ENCODE measurements at regions not wholly inside any gene's neighbourhood (a gene's known extent, or its start where the extent isn't known, plus 50 kb on each side); places are given as distances from the start of the nearest gene placed in this dataset.
A peak's percentile ranks its signal among the peaks of the same experiment; 100 is the strongest.

DNA sequence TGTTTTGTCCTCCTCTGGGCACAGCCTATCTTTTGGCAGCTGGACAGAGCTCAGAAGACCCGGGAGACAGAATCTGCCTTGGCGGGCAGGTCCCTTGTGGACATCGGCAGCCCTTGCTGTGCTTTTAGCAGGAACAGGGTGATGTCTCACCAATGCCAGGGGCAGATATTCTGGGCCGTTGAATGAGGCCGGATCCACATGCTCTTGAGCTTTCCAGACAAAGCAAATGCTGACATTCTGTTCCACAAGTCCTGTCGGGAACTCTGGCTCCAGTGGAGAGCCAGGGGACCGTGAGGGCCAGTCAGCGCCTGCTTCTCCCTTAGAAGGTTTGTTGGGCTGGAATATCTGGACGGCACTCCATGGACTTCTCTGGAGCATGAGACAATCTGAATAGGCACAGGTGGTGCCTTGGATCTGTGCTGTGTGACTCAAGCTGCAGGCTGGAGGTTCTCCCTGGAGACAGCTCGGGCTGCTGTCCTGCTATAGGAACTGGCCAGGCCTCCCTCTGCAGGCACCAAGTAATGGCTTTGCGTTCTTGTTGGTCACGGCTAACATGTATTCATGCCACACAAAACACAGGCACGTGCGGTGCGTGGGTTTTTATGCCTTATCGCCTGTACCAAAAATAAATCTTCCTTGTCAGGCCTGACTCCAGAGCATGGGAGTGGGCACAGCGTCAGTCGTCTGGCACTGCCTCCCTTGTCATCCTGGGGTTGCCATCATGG, 80.3 kb downstream of the GADD45G start:
- TF ChIP-seq, protein P1, sequence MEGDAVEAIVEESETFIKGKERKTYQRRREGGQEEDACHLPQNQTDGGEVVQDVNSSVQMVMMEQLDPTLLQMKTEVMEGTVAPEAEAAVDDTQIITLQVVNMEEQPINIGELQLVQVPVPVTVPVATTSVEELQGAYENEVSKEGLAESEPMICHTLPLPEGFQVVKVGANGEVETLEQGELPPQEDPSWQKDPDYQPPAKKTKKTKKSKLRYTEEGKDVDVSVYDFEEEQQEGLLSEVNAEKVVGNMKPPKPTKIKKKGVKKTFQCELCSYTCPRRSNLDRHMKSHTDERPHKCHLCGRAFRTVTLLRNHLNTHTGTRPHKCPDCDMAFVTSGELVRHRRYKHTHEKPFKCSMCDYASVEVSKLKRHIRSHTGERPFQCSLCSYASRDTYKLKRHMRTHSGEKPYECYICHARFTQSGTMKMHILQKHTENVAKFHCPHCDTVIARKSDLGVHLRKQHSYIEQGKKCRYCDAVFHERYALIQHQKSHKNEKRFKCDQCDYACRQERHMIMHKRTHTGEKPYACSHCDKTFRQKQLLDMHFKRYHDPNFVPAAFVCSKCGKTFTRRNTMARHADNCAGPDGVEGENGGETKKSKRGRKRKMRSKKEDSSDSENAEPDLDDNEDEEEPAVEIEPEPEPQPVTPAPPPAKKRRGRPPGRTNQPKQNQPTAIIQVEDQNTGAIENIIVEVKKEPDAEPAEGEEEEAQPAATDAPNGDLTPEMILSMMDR (IDR thresholded peaks at IDR 0.05) = peak in 5 of 6 experiments; percentile 12 to 38 (median 33)
- peak in 1 of 2 donors; percentile 61 for TF ChIP-seq POLR2A (IDR thresholded peaks at IDR 0.05)
